Gastrocnemius medialis (tissue), 4 donors: ENCODE measurements at regions not wholly inside any gene's neighbourhood (a gene's known extent, or its start where the extent isn't known, plus 50 kb on each side); places are given as distances from the start of the nearest gene placed in this dataset.

ENCODE experiments used
- CTCF ChIP-seq, 5 experiments: fragments of 450-650 bp in 3 of 5; fragments of 200-600 bp in 2 of 5; sonication (generic) in 2 of 5; IDR thresholded peaks in 4 of 5; conservative IDR thresholded peaks in 1 of 5; 1 replicate in 4 of 5; 2 replicates in 1 of 5; pipeline ENCODE4 v1.5.1; 2016 to 2019; ENCODE audit warnings: antibody characterized with exemption in 5 of 5, mild to moderate bottlenecking in 3 of 5, moderate library complexity in 3 of 5
- POLR2A ChIP-seq, 2 donors: fragments of 450-650 bp; IDR thresholded peaks; one replicate each; pipeline ENCODE4 v1.6.1; 2017; ENCODE audit warnings: antibody characterized with exemption in 2 of 2, mild to moderate bottlenecking in 2 of 2, moderate library complexity in 2 of 2

GRCh38 chr3:23114432-23114831 lies 88.7 kb upstream of the UBE2E2 start:
- TF ChIP-seq CTCF (IDR thresholded peaks at IDR 0.05 in 4 of 5, conservative IDR thresholded peaks at IDR 0.05 in 1 of 5) (no peak), POLR2A (IDR thresholded peaks at IDR 0.05) (no peak)
